ENCODE measurements at regions not wholly inside any gene's neighbourhood (a gene's known extent, or its start where the extent isn't known, plus 50 kb on each side); places are given as distances from the start of the nearest gene placed in this dataset.
"Not testable (repeated sequence)": the region's sequence is repeated elsewhere in the genome, so short reads cannot be mapped to it uniquely, and the experiment has no call there.

- H4K91ac ChIP-seq (ENCODE audit: low read length); H3K79me1 ChIP-seq (replicated peaks; ENCODE audit: low read length, poor library complexity, severe bottlenecking); H2BK15ac ChIP-seq (ENCODE audit: low read depth, poor library complexity, severe bottlenecking); H3K9ac ChIP-seq (ENCODE audit: low read length); H2BK120ac ChIP-seq (ENCODE audit: low read depth, low read length); H3K4me3 ChIP-seq (ENCODE audit: insufficient read depth in 1 of 2, low read depth in 1 of 2, low read length in 2 of 2); DNase-seq; H3K27me3 ChIP-seq (ENCODE audit: control insufficient read depth in 1 of 2, insufficient read depth in 1 of 2, low read length in 2 of 2); H3K4me1 ChIP-seq (ENCODE audit: control insufficient read depth, insufficient read depth, low read depth, low read length); H2AK5ac ChIP-seq (ENCODE audit: low read length, severe bottlenecking); H3K27ac ChIP-seq (ENCODE audit: low read length, poor library complexity, severe bottlenecking); H3K4me2 ChIP-seq (ENCODE audit: low read length, poor library complexity, severe bottlenecking); H4K8ac ChIP-seq (ENCODE audit: low read length); H3K18ac ChIP-seq (ENCODE audit: low read depth in 1 of 2, low read length in 2 of 2); H2BK12ac ChIP-seq (ENCODE audit: low read length in 2 of 2); H3K9me3 ChIP-seq (ENCODE audit: control insufficient read depth, low read length); H3K36me3 ChIP-seq (ENCODE audit: control insufficient read depth in 1 of 2, insufficient read depth in 2 of 2, low read depth in 1 of 2, low read length in 2 of 2); H2AFZ ChIP-seq (ENCODE audit: low read depth, low read length); H3K4ac ChIP-seq (ENCODE audit: low read depth in 1 of 2, low read length in 2 of 2); H3K23ac ChIP-seq (ENCODE audit: low read length in 2 of 2); H3K14ac ChIP-seq (ENCODE audit: low read length in 2 of 2); H2BK5ac ChIP-seq (ENCODE audit: low read depth, low read length, poor library complexity, severe bottlenecking): not testable (repeated sequence)
- 80% methylated on average over 7 of the region's 7 CpGs for WGBS
Measured at GRCh38 chr12:47365443-47366076, 285.8 kb upstream of the AMIGO2 start.

GRCh38 chr12:47364261-47364660 lies 284.5 kb upstream of the AMIGO2 start:
- H3K23ac ChIP-seq (ENCODE audit: low read length in 2 of 2), result no peak overlapping the region
- H3K4me3 ChIP-seq (ENCODE audit: insufficient read depth in 1 of 2, low read depth in 1 of 2, low read length in 2 of 2), result no peak overlapping the region
- no peak overlapping the region for H4K8ac ChIP-seq (ENCODE audit: low read length)
- no peak overlapping the region for H4K91ac ChIP-seq (ENCODE audit: low read length)
- H3K14ac ChIP-seq (ENCODE audit: low read length in 2 of 2), result no peak overlapping the region
- H3K27me3 ChIP-seq (ENCODE audit: control insufficient read depth in 1 of 2, insufficient read depth in 1 of 2, low read length in 2 of 2), result no peaks in the 10 kb centered on the region
- no peak overlapping the region for H2BK120ac ChIP-seq (ENCODE audit: low read depth, low read length)
- H2BK15ac ChIP-seq (ENCODE audit: low read depth, poor library complexity, severe bottlenecking), result no peak overlapping the region
- H3K27ac ChIP-seq (ENCODE audit: low read length, poor library complexity, severe bottlenecking), result no peak overlapping the region
- no peaks in the 10 kb centered on the region for H3K4me1 ChIP-seq (ENCODE audit: control insufficient read depth, insufficient read depth, low read depth, low read length)
- DNase-seq, result no peak
- no peak overlapping the region for H2AFZ ChIP-seq (ENCODE audit: low read depth, low read length)
- no peak overlapping the region for H2BK12ac ChIP-seq (ENCODE audit: low read length in 2 of 2)
- no peak overlapping the region for H2AK5ac ChIP-seq (ENCODE audit: low read length, severe bottlenecking)
- no peaks in the 10 kb centered on the region for H3K9me3 ChIP-seq (ENCODE audit: control insufficient read depth, low read length)
- H2BK5ac ChIP-seq (ENCODE audit: low read depth, low read length, poor library complexity, severe bottlenecking), result no peak overlapping the region
- no peak overlapping the region for H3K9ac ChIP-seq (ENCODE audit: low read length)
- WGBS, result no CpG with 5 or more reads among the region's 2 CpGs
- no peak overlapping the region for H3K4ac ChIP-seq (ENCODE audit: low read depth in 1 of 2, low read length in 2 of 2)
- H3K36me3 ChIP-seq (ENCODE audit: control insufficient read depth in 1 of 2, insufficient read depth in 2 of 2, low read depth in 1 of 2, low read length in 2 of 2), result no peaks in the 10 kb centered on the region
- H3K79me1 ChIP-seq (replicated peaks; ENCODE audit: low read length, poor library complexity, severe bottlenecking), result no peaks in the 10 kb centered on the region
- H3K4me2 ChIP-seq (ENCODE audit: low read length, poor library complexity, severe bottlenecking), result no peak overlapping the region
- no peak overlapping the region for H3K18ac ChIP-seq (ENCODE audit: low read depth in 1 of 2, low read length in 2 of 2)

- H4K8ac ChIP-seq (ENCODE audit: low read length), result no peak overlapping the region
- H2AK5ac ChIP-seq (ENCODE audit: low read length, severe bottlenecking), result no peak overlapping the region
- H3K9me3 ChIP-seq (ENCODE audit: control insufficient read depth, low read length), result no peaks in the 10 kb centered on the region
- H3K27ac ChIP-seq (ENCODE audit: low read length, poor library complexity, severe bottlenecking), result no peak overlapping the region
- H3K36me3 ChIP-seq (ENCODE audit: control insufficient read depth in 1 of 2, insufficient read depth in 2 of 2, low read depth in 1 of 2, low read length in 2 of 2), result no peaks in the 10 kb centered on the region
- DNase-seq, result no peak
- H3K79me1 ChIP-seq (replicated peaks; ENCODE audit: low read length, poor library complexity, severe bottlenecking), result no peaks in the 10 kb centered on the region
- no peak overlapping the region for H2BK120ac ChIP-seq (ENCODE audit: low read depth, low read length)
- H3K27me3 ChIP-seq (ENCODE audit: control insufficient read depth in 1 of 2, insufficient read depth in 1 of 2, low read length in 2 of 2), result no peaks in the 10 kb centered on the region
- no peaks in the 10 kb centered on the region for H3K4me1 ChIP-seq (ENCODE audit: control insufficient read depth, insufficient read depth, low read depth, low read length)
- 82% methylated on average over 3 of the region's 3 CpGs for WGBS
- H3K18ac ChIP-seq (ENCODE audit: low read depth in 1 of 2, low read length in 2 of 2), result no peak overlapping the region
- H3K23ac ChIP-seq (ENCODE audit: low read length in 2 of 2), result no peak overlapping the region
- H3K14ac ChIP-seq (ENCODE audit: low read length in 2 of 2), result no peak overlapping the region
- no peak overlapping the region for H3K4ac ChIP-seq (ENCODE audit: low read depth in 1 of 2, low read length in 2 of 2)
- no peak overlapping the region for H3K4me3 ChIP-seq (ENCODE audit: insufficient read depth in 1 of 2, low read depth in 1 of 2, low read length in 2 of 2)
- no peak overlapping the region for H2BK12ac ChIP-seq (ENCODE audit: low read length in 2 of 2)
- no peak overlapping the region for H2AFZ ChIP-seq (ENCODE audit: low read depth, low read length)
- no peak overlapping the region for H2BK15ac ChIP-seq (ENCODE audit: low read depth, poor library complexity, severe bottlenecking)
- no peak overlapping the region for H3K4me2 ChIP-seq (ENCODE audit: low read length, poor library complexity, severe bottlenecking)
- H3K9ac ChIP-seq (ENCODE audit: low read length), result no peak overlapping the region
- no peak overlapping the region for H2BK5ac ChIP-seq (ENCODE audit: low read depth, low read length, poor library complexity, severe bottlenecking)
- H4K91ac ChIP-seq (ENCODE audit: low read length), result no peak overlapping the region
Measured at GRCh38 chr12:47362126-47362705, 282.5 kb upstream of the AMIGO2 start.

- Histone ChIP-seq H3K4me3 (ENCODE audit: insufficient read depth in 1 of 2, low read depth in 1 of 2, low read length in 2 of 2) (no peak overlapping the region), H3K14ac (ENCODE audit: low read length in 2 of 2) (no peak overlapping the region), H3K9me3 (ENCODE audit: control insufficient read depth, low read length) (no peaks in the 10 kb centered on the region), H2BK15ac (ENCODE audit: low read depth, poor library complexity, severe bottlenecking) (no peak overlapping the region), H4K8ac (ENCODE audit: low read length) (peak overlapping the region; percentile 77), H2BK5ac (ENCODE audit: low read depth, low read length, poor library complexity, severe bottlenecking) (no peak overlapping the region), H3K79me1 (replicated peaks; ENCODE audit: low read length, poor library complexity, severe bottlenecking) (no peaks in the 10 kb centered on the region), H3K4me2 (ENCODE audit: low read length, poor library complexity, severe bottlenecking) (no peak overlapping the region), H2BK12ac (ENCODE audit: low read length in 2 of 2) (no peak overlapping the region), H3K4ac (ENCODE audit: low read depth in 1 of 2, low read length in 2 of 2) (no peak overlapping the region), H3K27me3 (ENCODE audit: control insufficient read depth in 1 of 2, insufficient read depth in 1 of 2, low read length in 2 of 2) (no peaks in the 10 kb centered on the region), H2BK120ac (ENCODE audit: low read depth, low read length) (peak overlapping the region; percentile 34), H2AK5ac (ENCODE audit: low read length, severe bottlenecking) (no peak overlapping the region), H3K27ac (ENCODE audit: low read length, poor library complexity, severe bottlenecking) (no peak overlapping the region), H4K91ac (ENCODE audit: low read length) (peak overlapping the region; percentile 50), H2AFZ (ENCODE audit: low read depth, low read length) (no peak overlapping the region), H3K9ac (ENCODE audit: low read length) (no peak overlapping the region), H3K18ac (ENCODE audit: low read depth in 1 of 2, low read length in 2 of 2) (peak overlapping the region in 1 of 2 experiments; percentile 62), H3K36me3 (ENCODE audit: control insufficient read depth in 1 of 2, insufficient read depth in 2 of 2, low read depth in 1 of 2, low read length in 2 of 2) (no peaks in the 10 kb centered on the region), H3K4me1 (ENCODE audit: control insufficient read depth, insufficient read depth, low read depth, low read length) (no peaks in the 10 kb centered on the region), H3K23ac (ENCODE audit: low read length in 2 of 2) (no peak overlapping the region)
- WGBS, result 81% methylated on average over 3 of the region's 7 CpGs
- peak; percentile 10 for DNase-seq
Measured at GRCh38 chr12:47361389-47362021, 281.7 kb upstream of the AMIGO2 start.
